ENCODE measurements at regions not wholly inside any gene's neighbourhood (a gene's known extent, or its start where the extent isn't known, plus 50 kb on each side); places are given as distances from the start of the nearest gene placed in this dataset.

GRCh38 chr13:50467156-50468110 lies 376.1 kb downstream of the DLEU7 start:
- TF ChIP-seq TAF1 (IDR thresholded peaks at IDR 0.05; ENCODE audit: low read depth, low read length) (no peak), POLR2A (IDR thresholded peaks at IDR 0.05; ENCODE audit: low read depth, low read length) (no peak), SPI1 (IDR thresholded peaks at IDR 0.05; ENCODE audit: low read depth, low read length) (no peak), POLR2AphosphoS5 (IDR thresholded peaks at IDR 0.05; ENCODE audit: low read depth, low read length) (no peak), PAX5 (IDR thresholded peaks at IDR 0.05; ENCODE audit: insufficient read depth, low read length, severe bottlenecking) (no peak)

All from GM12891 (cell line).